HepG2 (cell line): ENCODE measurements at regions not wholly inside any gene's neighbourhood (a gene's known extent, or its start where the extent isn't known, plus 50 kb on each side); places are given as distances from the start of the nearest gene placed in this dataset.

ENCODE experiments used
- ATAC-seq: fragments of 200-7000 bp; cut with Tn5 transposase; 3 replicates; pipeline ENCODE4 v1.9.1; 2020; ENCODE audit warnings: mild to moderate bottlenecking, moderate library complexity
- BruUV-seq: library from RNA; stranded (reverse); fragments of 400-500 nt; replicated peaks from 2 replicates; lab custom pipeline; 2021; lab: Mats Ljungman, UMichigan
- CTCF ChIA-PET: fragments of 300-600 bp; formaldehyde crosslinking; extraction: SDS; loops from one replicate; lab custom pipeline; 2021; ENCODE audit warnings: low total read pairs, inconsistent platforms, low intra/inter-chr PET ratio; lab: Yijun Ruan, JAX
- POLR2A ChIA-PET: fragments of 350-600 bp; sonication (Branson Sonifier 250); formaldehyde crosslinking; loops from one replicate; lab custom pipeline; 2020; ENCODE audit warnings: antibody characterized with exemption, inconsistent platforms; lab: Yijun Ruan, JAX
- DNase-seq: peaks from one replicate; pipeline ENCODE4 v3.0.0-alpha.2; 2015; ENCODE audit warnings: low spot score
- FAIRE-seq: peaks from 3 replicates; lab custom pipeline; 2011; peaks lifted over from hg19 to GRCh38; lab: Jason Lieb, UNC
- H2AFZ ChIP-seq: one replicate; pipeline ENCODE4 v1.6.1; 2011; ENCODE audit warnings: low read length, inconsistent platforms
- H3K27ac ChIP-seq: fragments of 300-600 bp; 3 replicates; pipeline ENCODE4 v1.8.0; 2011; ENCODE audit warnings: mixed run types, mild to moderate bottlenecking, mixed read lengths, low read length, inconsistent platforms; ENCODE audit not compliant: insufficient read depth; ENCODE audit errors: extremely low read length
- H3K27me3 ChIP-seq, 2 experiments: fragments of 200-600 bp in 1 of 2; 2 replicates in 1 of 2; 3 replicates in 1 of 2; pipeline versions ENCODE4 v1.6.0 to v1.8.0; 2011; ENCODE audit warnings: low read length in 2 of 2, mild to moderate bottlenecking in 2 of 2, moderate library complexity in 2 of 2, inconsistent platforms in 1 of 2; ENCODE audit not compliant: insufficient read depth in 2 of 2, control insufficient read depth in 1 of 2
- H3K36me3 ChIP-seq, 2 experiments: fragments of 200-600 bp in 1 of 2; replicated peaks in 1 of 2; 2 replicates in 1 of 2; 3 replicates in 1 of 2; pipeline versions ENCODE4 v1.5.1 to v1.8.0; 2011; ENCODE audit warnings: low read length in 2 of 2, inconsistent platforms in 1 of 2; ENCODE audit not compliant: insufficient read depth in 2 of 2, control insufficient read depth in 1 of 2
- H3K4me1 ChIP-seq: 2 replicates; pipeline ENCODE4 v1.5.1; 2012; ENCODE audit warnings: low read length, inconsistent platforms; ENCODE audit not compliant: insufficient read depth
- H3K4me2 ChIP-seq: 2 replicates; pipeline ENCODE4 v1.6.0; 2011; ENCODE audit warnings: low read depth, low read length, inconsistent platforms
- H3K4me3 ChIP-seq, 3 experiments: fragments of 200-600 bp in 1 of 3; sonication (generic), shearing (Covaris generic) in 1 of 3; replicated peaks in 1 of 3; 2 replicates each; pipeline ENCODE4 v1.5.1; 2011 to 2016; ENCODE audit warnings: low read length in 3 of 3, inconsistent platforms in 2 of 3, low read depth in 2 of 3, mild to moderate bottlenecking in 2 of 3, control low read depth in 1 of 3, mixed read lengths in 1 of 3; ENCODE audit not compliant: insufficient read depth in 1 of 3
- H3K79me2 ChIP-seq: one replicate; pipeline ENCODE4 v1.6.1; 2011; ENCODE audit warnings: low read length, inconsistent platforms; ENCODE audit not compliant: insufficient read depth
- H3K9ac ChIP-seq: 2 replicates; pipeline ENCODE4 v1.6.0; 2011; ENCODE audit warnings: mild to moderate bottlenecking, low read depth, low read length, inconsistent platforms; ENCODE audit not compliant: insufficient read depth
- H3K9me3 ChIP-seq: 2 replicates; pipeline ENCODE4 v1.5.1; 2012; ENCODE audit warnings: mild to moderate bottlenecking, low read length
- H4K20me1 ChIP-seq: 2 replicates; pipeline ENCODE4 v1.6.0; 2011; ENCODE audit warnings: inconsistent platforms, mild to moderate bottlenecking, low read length, moderate library complexity; ENCODE audit not compliant: insufficient read depth
- CHD2 ChIP-seq: IDR thresholded peaks from 2 replicates; pipeline ENCODE4 v1.6.1; 2011; ENCODE audit warnings: low read depth, low read length, improper control_type of control experiment
- DR1 ChIP-seq: sonication (generic); formaldehyde crosslinking; IDR thresholded peaks from 2 replicates; pipeline ENCODE4 v1.8.0; 2021; ENCODE audit warnings: mild to moderate bottlenecking, missing genetic modification reagents, inconsistent platforms
- GATA4 ChIP-seq: sonication (generic); IDR thresholded peaks from 2 replicates; pipeline ENCODE4 v1.6.1; 2016; ENCODE audit warnings: antibody characterized with exemption, low read depth, borderline replicate concordance
- HOXA5 ChIP-seq: sonication (generic); formaldehyde crosslinking; IDR thresholded peaks from 2 replicates; pipeline ENCODE4 v1.4.0; 2020; ENCODE audit warnings: missing genetic modification reagents
- NR1H2 ChIP-seq: sonication (generic); formaldehyde crosslinking; IDR thresholded peaks from 2 replicates; pipeline ENCODE4 v1.8.1; 2022; ENCODE audit warnings: low read depth, missing genetic modification reagents, borderline replicate concordance
- PITX1 ChIP-seq: sonication (generic); formaldehyde crosslinking; IDR thresholded peaks from 2 replicates; pipeline ENCODE4 v1.5.1; 2020; ENCODE audit warnings: mild to moderate bottlenecking, missing genetic modification reagents
- POLR2G ChIP-seq: fragments of 200-400 bp; formaldehyde crosslinking; IDR thresholded peaks from 2 replicates; pipeline ENCODE4 v1.6.1; 2018; ENCODE audit warnings: mild to moderate bottlenecking, low read depth, low read length, moderate library complexity
- RNF2 ChIP-seq: fragments of 450-650 bp; conservative IDR thresholded peaks from 2 replicates; pipeline ENCODE4 v1.6.1; 2016; ENCODE audit warnings: low read depth
- SOX6 ChIP-seq, 2 experiments: fragments of 450-650 bp in 1 of 2; sonication (generic) in 1 of 2; formaldehyde crosslinking in 1 of 2; IDR thresholded peaks; 2 replicates each; pipeline versions ENCODE4 v1.4.0 to v1.6.1; 2017 to 2020; ENCODE audit warnings: antibody characterized with exemption in 1 of 2, mild to moderate bottlenecking in 1 of 2, missing genetic modification reagents in 1 of 2
- SSRP1 ChIP-seq: IDR thresholded peaks from 2 replicates; pipeline ENCODE4 v1.6.1; 2016; ENCODE audit warnings: control low read depth
- TFDP2 ChIP-seq: sonication (generic); formaldehyde crosslinking; IDR thresholded peaks from 2 replicates; pipeline ENCODE4 v1.4.0; 2020; ENCODE audit warnings: missing genetic modification reagents
- THAP9 ChIP-seq: sonication (generic); formaldehyde crosslinking; IDR thresholded peaks from 2 replicates; pipeline ENCODE4; 2020; ENCODE audit warnings: missing genetic modification reagents, mild to moderate bottlenecking, borderline replicate concordance
- TOE1 ChIP-seq: sonication (generic); formaldehyde crosslinking; IDR thresholded peaks from 2 replicates; pipeline ENCODE4 v1.4.0; 2020; ENCODE audit warnings: mild to moderate bottlenecking, missing genetic modification reagents
- TSC22D2 ChIP-seq: sonication (generic); formaldehyde crosslinking; IDR thresholded peaks from 2 replicates; pipeline ENCODE4 v1.5.1; 2020; ENCODE audit warnings: missing genetic modification reagents, mild to moderate bottlenecking, borderline replicate concordance
- ZBTB49 ChIP-seq: sonication (generic); formaldehyde crosslinking; IDR thresholded peaks from 2 replicates; pipeline ENCODE4 v1.4.0; 2020; ENCODE audit warnings: missing genetic modification reagents, borderline replicate concordance
- ZNF460 ChIP-seq: sonication (generic); formaldehyde crosslinking; IDR thresholded peaks from 2 replicates; pipeline ENCODE4 v1.5.1; 2020; ENCODE audit warnings: missing genetic modification reagents, mild to moderate bottlenecking, borderline replicate concordance
- ZNF484 ChIP-seq: sonication (generic); formaldehyde crosslinking; IDR thresholded peaks from 2 replicates; pipeline ENCODE4 v1.5.1; 2020; ENCODE audit warnings: mild to moderate bottlenecking, low read depth, missing genetic modification reagents, borderline replicate concordance
- ZNF496 ChIP-seq: sonication (generic); formaldehyde crosslinking; IDR thresholded peaks from 2 replicates; pipeline ENCODE4 v1.8.1; 2023; ENCODE audit warnings: mild to moderate bottlenecking, moderate library complexity, missing genetic modification reagents; ENCODE audit not compliant: insufficient replicate concordance
- ZNF644 ChIP-seq: IDR thresholded peaks from 2 replicates; pipeline ENCODE4 v1.6.1; 2016; ENCODE audit warnings: low read depth
- ZNF660 ChIP-seq: sonication (generic); formaldehyde crosslinking; IDR thresholded peaks from 2 replicates; pipeline ENCODE4 v1.5.1; 2020; ENCODE audit warnings: mild to moderate bottlenecking, low read depth, missing genetic modification reagents, borderline replicate concordance
- WGBS: methylation state at CpG from one replicate; pipeline ENCODE4 v1.1.6; 2017; ENCODE audit warnings: low lambda C conversion rate; 5-methylcytosine and 5-hydroxymethylcytosine counted together
- in situ Hi-C: cut with HindIII; loops from 2 replicates; pipeline ENCODE4 v1.10.0; 2017; ENCODE audit warnings: low pct_unique_long_range_greater_than_20kb; ENCODE audit not compliant: extremely low pct_ligation_motif_present
- intact Hi-C: fragments of 100-400 bp; cut with micrococcal nuclease; formaldehyde crosslinking; loops from one replicate; pipeline ENCODE4 v1.10.0; 2022; ENCODE audit not compliant: unreplicated experiment

- ChIA-PET CTCF (no interaction called here), POLR2A (no interaction called here)
- FAIRE-seq, result no peak
- TF ChIP-seq RNF2 (no peak), CHD2 (no peak), GATA4 (no peak), PITX1 (no peak), THAP9 (CRISPR knock-in tag) (no peak), TSC22D2 (CRISPR knock-in tag) (no peak), ZNF460 (CRISPR knock-in tag) (no peak), ZNF660 (CRISPR knock-in tag) (no peak), DR1 (CRISPR knock-in tag) (no peak), POLR2G (no peak), SOX6 (IDR thresholded peaks at IDR 0.05) (no peak), SOX6 (CRISPR knock-in tag; IDR thresholded peaks at IDR 0.05) (no peak), ZNF484 (CRISPR knock-in tag) (no peak), ZBTB49 (CRISPR knock-in tag) (no peak), SSRP1 (no peak), ZNF496 (CRISPR knock-in tag) (no peak), TFDP2 (CRISPR knock-in tag) (no peak), NR1H2 (CRISPR knock-in tag) (no peak), ZNF644 (no peak), HOXA5 (no peak), TOE1 (no peak)
- no TSS peak for BruUV-seq
- no peak for ATAC-seq
- Histone ChIP-seq H3K9ac (no peak overlapping the region), H3K36me3 (no peaks in the 10 kb centered on the region), H3K27me3 (no peaks in the 10 kb centered on the region), H3K27ac (no peak overlapping the region), H3K79me2 (no peaks in the 10 kb centered on the region), H2AFZ (no peak overlapping the region), H3K4me3 (no peak overlapping the region), H3K4me2 (no peak overlapping the region), H3K4me1 (0 out of 2 replicates have a peak, but pooled peaks cover 11% of the 10 kb centered on the region), H3K9me3 (no peaks in the 10 kb centered on the region), H4K20me1 (no peaks in the 10 kb centered on the region)
- intact Hi-C loops (no loop called here), in situ Hi-C loops (no loop called here)
- no peak for DNase-seq
- 88% methylated on average over 7 of the region's 7 CpGs for WGBS
Measured at GRCh38 chr1:213874789-213875188, 113.0 kb upstream of the PROX1 start.
